GM19324 (cell line): ENCODE measurements at regions not wholly inside any gene's neighbourhood (a gene's known extent, or its start where the extent isn't known, plus 50 kb on each side); places are given as distances from the start of the nearest gene placed in this dataset.

ENCODE experiments used
- ATAC-seq: cut with Tn5 transposase; IDR thresholded peaks from one replicate; pipeline ENCODE4 v1.9.1; 2021; ENCODE audit warnings: mild to moderate bottlenecking, moderate library complexity; ENCODE audit not compliant: unreplicated experiment, low FRiP score

- ATAC-seq, result no peak
Measured at GRCh38 chr4:14844061-14844460, 158.2 kb upstream of the CPEB2 start.

GRCh38 chr4:14848229-14848628 lies 154.1 kb upstream of the CPEB2 start:
- no peak for ATAC-seq

GRCh38 chr4:14850455-14851097 lies 151.7 kb upstream of the CPEB2 start:
- no peak for ATAC-seq

- no peak for ATAC-seq
Measured at GRCh38 chr4:14853176-14853943, 148.9 kb upstream of the CPEB2 start.

- no peak for ATAC-seq
Measured at GRCh38 chr4:14855719-14856061, 146.6 kb upstream of the CPEB2 start.

GRCh38 chr4:14856062-14856933 lies 146.0 kb upstream of the CPEB2 start:
- peak; percentile 77 for ATAC-seq

- ATAC-seq, result no peak
Measured at GRCh38 chr4:14856934-14857235, 145.4 kb upstream of the CPEB2 start.

- no peak for ATAC-seq
Measured at GRCh38 chr4:14857475-14857874, 144.8 kb upstream of the CPEB2 start.

- ATAC-seq, result no peak
Measured at GRCh38 chr4:14857981-14858380, 144.3 kb upstream of the CPEB2 start.

- no peak for ATAC-seq
Measured at GRCh38 chr4:14862891-14863290, 139.4 kb upstream of the CPEB2 start.

- ATAC-seq, result no peak
Measured at GRCh38 chr4:14863418-14864364, 138.6 kb upstream of the CPEB2 start.

GRCh38 chr4:14864365-14865030 lies 137.8 kb upstream of the CPEB2 start:
- no peak for ATAC-seq

- ATAC-seq, result no peak
Measured at GRCh38 chr4:14865031-14865366, 137.3 kb upstream of the CPEB2 start.

GRCh38 chr4:14865804-14866203 lies 136.5 kb upstream of the CPEB2 start:
- ATAC-seq, result no peak

GRCh38 chr4:14867847-14868246 lies 134.4 kb upstream of the CPEB2 start:
- ATAC-seq, result no peak

- ATAC-seq, result no peak
Measured at GRCh38 chr4:14868426-14869395, 133.6 kb upstream of the CPEB2 start.

- ATAC-seq, result no peak
Measured at GRCh38 chr4:14871676-14872430, 130.4 kb upstream of the CPEB2 start.

GRCh38 chr4:14874990-14875389 lies 127.3 kb upstream of the CPEB2 start:
- peak; percentile 72 for ATAC-seq
